NCI-H446 treated with DMSO at 0.1 percent for 48 hours (cell line): ENCODE measurements at regions not wholly inside any gene's neighbourhood (a gene's known extent, or its start where the extent isn't known, plus 50 kb on each side); places are given as distances from the start of the nearest gene placed in this dataset.
"Not testable (repeated sequence)": the region's sequence is repeated elsewhere in the genome, so short reads cannot be mapped to it uniquely, and the experiment has no call there.

ENCODE experiments used
- DNase-seq: peaks from one replicate; lab custom pipeline; 2025; lab: John Stamatoyannopoulos, UW

GRCh38 chr16:6728381-6728780 is 604.3 kb upstream of the RBFOX1 start:
- DNase-seq = no peak

GRCh38 chr16:6726621-6727020 is 606.0 kb upstream of the RBFOX1 start:
- DNase-seq = no peak

GRCh38 chr16:6725634-6726331 is 606.9 kb upstream of the RBFOX1 start:
- DNase-seq = no peak

GRCh38 chr16:6725206-6725605 is 607.4 kb upstream of the RBFOX1 start:
- DNase-seq = not testable (repeated sequence)

- no peak for DNase-seq
These were observed 609.9 kb upstream of the RBFOX1 start for GRCh38 chr16:6722786-6723185.

DNA sequence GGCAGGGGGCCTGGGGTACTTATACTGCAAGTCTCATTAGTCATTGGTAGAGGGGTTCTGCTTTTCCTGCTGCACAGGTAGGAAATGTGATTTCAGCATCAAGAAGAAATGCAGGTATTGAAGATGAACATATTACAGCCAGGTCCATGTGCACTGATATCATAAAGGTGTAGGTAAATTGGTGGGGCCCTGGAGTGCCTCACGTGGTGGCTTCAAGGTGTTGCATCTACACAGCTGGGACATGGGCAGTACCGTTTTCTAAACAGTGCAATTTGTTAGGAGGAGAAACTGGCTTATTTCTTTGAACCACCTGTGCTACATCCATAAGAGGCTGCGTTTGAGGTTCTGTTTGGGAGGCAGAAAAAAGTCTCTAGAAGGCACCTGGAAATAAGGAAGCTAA is 618.1 kb upstream of the RBFOX1 start:
- no peak for DNase-seq

DNA sequence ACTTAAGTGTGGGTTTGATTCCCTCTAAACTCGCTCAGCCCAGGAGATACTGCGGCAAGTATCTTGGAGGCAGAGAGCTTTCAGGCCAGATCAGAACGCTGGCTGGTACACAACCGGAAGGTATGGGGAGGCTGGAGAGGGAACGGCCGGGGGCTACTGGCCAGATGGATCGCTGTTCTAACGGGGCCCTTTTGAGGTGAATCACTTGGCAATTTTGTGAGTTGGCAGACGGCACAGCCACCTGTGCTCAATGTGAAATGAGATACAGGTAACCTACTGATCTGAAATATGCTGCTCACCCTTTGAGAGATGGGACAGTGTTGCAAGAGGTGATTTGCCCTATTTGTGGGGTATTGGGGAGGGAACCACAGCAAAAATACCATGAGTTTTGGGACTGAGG is 622.9 kb upstream of the RBFOX1 start:
- no peak for DNase-seq

DNA sequence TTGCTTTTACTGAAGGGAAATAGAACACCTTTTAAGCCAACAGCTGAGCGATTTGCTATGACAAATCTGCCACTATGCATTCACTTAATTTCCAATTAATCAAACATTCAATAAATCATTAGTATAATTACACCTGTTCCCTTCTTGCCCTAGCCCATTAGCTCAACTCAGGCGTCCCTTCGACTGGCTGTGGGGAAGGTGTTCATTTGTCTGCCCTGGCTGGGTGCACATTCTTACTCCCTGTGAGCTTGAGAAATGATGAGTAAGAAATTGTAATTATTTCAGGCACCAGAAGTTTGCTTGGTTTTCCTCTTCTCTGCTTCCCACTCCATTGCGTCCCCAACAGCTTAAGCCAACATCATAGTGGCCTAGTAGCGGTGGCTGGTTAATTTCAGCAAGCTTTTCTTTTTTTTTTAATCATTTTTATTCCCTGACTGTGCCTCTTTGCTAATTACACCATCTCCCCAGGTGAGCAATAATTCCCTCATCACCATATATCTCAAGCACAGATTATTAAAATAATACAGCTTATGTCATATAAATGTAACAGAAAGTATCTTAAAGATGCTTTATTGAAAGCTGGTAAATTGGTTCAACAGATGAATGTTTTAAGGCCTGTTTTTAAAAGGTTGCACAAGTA is 623.9 kb upstream of the RBFOX1 start:
- no peak for DNase-seq

GRCh38 chr16:6704306-6704930 is 628.2 kb upstream of the RBFOX1 start:
- DNase-seq = no peak

DNA sequence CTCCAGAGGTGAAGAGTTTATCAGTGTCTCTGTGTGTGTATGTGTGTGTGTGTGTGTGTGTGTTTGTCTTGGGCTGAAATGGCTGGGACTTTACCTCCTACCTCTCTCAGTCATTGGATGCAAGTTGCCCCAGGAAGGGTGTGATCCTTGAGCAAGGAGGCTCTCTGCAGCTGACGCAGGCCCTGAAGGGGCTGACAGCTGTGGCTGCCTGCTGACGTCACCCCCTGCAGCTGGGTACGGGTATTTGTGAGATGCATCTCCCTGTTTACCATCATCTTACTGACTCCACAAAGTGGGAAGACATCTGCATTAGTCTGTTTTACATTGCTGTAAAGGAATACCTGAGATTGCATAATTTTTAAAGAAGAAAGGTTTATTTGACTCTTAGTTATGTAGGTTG is 631.5 kb upstream of the RBFOX1 start:
- DNase-seq = no peak

GRCh38 chr16:6698548-6698947 is 634.1 kb upstream of the RBFOX1 start:
- DNase-seq = no peak

DNA sequence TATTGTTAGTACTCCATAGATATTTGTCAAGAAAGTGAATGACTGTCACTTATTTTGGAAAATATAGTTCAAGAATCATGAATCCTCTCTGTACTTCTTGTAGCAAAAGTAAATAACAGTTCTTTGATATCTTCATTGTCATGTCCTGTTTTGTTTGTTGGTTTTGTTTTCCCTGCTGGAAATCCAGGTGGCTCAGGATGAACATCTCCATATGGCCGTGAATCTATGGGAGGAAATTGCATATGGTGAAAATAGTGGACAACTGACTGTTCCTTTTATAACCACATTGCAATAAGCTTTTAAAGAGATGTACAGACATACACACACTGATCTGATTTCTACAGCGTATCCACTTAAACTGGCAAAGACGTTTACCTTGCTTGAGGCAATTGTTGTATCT is 637.0 kb upstream of the RBFOX1 start:
- no peak for DNase-seq

DNA sequence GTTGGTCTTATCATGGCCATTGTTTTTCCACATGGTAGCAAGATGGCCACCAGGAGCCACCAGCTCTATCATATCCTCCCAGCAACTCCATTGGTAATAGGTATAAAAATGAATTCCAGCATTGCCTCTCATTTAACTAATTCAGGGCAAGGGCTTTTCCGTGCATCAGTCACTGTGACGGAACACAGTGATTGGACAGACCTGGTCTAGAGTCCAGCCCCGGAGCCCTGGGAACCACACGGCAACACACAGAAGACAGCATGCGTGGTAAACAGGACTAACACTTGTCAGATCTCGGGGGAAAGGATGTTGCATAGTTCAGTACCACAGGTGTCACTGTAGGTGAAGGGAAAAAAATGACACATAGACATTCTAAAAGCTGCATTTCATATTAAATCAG is 638.0 kb upstream of the RBFOX1 start:
- DNase-seq = no peak

DNA sequence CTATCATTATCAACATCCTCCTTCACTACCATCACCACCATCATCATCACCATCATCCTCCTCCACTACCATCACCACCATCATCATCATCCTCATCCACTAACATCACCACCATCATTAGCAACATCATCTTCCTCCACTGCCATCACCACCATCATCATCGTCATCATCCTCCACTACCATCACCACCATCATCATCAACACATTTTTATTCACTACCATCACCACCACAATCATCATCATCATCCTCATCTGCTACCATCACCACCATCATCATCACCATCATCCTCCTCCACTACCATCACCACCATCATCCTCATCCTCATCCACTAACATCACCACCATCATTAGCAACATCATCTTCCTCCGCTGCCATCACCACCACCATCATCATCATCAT is 639.2 kb upstream of the RBFOX1 start:
- not testable (repeated sequence) for DNase-seq

GRCh38 chr16:6692874-6693273 is 639.8 kb upstream of the RBFOX1 start:
- no peak for DNase-seq

GRCh38 chr16:6690741-6691140 is 641.9 kb upstream of the RBFOX1 start:
- no peak for DNase-seq

DNA sequence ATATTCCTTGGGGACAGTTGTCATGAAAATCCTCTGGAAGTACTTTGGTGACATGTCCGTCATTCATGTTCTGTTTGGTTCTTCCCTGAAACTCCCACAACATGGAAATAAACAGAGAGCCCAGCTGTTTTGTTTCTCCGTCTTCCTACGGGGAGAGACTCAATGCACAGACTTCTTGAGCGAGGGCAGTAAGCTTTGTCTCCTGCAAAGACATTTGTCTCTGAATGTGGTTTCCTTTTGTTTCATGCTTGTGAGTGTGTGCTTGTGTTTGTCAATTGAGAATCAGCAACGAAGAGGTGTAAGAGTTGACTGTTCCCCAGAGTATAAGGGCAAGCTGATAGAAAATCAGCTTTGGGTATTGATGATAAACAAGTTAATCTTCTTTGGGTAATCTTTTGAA is 643.0 kb upstream of the RBFOX1 start:
- DNase-seq = no peak

DNA sequence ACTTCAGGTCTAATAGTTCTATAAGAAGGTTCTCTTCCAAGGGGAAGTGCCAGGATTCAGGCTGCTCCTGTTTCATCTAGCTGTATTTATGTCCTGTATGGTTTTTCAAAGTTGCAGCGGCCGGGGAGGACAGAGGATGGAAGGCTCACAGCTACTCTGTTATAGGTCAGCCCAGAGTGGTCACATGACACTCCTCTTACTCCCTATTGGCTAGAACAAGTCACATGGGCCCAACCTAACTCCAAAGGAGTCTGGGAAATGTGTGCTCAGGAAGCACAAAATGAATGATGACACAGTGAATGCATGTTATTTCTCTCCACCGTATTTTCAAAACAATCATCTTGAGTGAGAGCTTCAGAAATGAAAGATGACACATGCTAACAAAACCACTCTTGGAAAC is 645.1 kb upstream of the RBFOX1 start:
- DNase-seq = no peak

DNA sequence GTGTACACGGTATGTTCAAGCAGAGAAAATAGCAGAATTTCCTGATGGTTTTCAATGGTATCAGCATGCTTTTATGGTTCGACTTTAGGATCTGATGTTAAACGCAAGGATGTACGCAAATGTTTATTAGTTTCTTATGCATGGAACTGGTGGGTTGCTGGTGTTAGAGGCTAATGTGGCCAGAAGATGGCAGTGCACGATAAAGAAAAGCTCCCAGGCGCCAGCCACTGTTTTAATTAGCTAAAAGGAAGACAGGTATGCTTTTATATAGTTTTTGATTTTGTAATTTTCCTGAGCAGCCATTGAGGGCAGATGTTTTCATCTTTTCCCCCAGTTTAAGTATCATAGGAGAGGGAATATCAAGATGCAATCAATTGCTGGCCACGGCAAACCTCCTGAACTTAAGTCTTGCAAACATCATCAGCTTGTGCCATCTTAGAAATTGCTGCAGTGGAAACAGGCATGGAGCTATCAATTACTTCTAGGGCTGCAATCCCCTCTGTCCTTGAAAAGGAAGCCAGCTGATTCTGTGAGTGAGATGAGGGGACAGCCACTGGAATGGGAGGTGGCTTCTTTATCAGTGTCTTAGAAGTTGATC is 648.5 kb upstream of the RBFOX1 start:
- DNase-seq = no peak

DNA sequence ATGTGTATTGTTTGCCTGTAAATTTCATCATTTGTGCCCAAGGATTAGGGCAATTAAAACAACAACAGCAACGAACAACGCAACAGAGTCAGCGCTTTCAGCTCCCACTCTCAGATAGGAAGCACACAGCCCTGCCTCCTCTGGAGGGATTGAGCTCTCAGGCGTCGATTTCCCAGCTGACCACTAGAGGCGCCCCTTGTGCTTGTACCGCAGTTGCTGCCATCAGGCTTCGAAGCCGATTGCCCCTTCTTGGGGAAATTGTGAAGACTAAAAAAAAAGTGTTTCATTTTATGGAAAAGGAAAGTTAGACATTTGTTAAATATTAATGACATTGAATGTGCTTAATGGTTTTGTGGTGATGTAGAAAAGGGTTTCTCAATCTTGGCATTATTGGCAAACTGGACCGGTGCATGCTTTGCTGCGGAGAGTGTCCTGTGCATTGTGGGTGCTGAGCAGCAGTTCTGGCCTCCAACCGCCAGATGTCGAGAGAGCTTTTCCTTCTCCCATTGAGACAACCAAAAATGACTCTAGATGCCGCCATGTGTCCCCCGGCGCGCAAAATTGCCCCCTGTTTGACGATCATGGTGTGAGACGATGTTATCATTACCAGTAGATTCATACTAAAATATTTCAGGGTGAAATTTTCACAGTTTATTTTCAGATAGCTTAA is 650.4 kb upstream of the RBFOX1 start:
- DNase-seq = no peak

GRCh38 chr16:6678586-6678985 is 654.1 kb upstream of the RBFOX1 start:
- no peak for DNase-seq

GRCh38 chr16:6674071-6674470 is 658.6 kb upstream of the RBFOX1 start:
- DNase-seq = no peak

- DNase-seq = no peak
These were observed 660.1 kb upstream of the RBFOX1 start for GRCh38 chr16:6672507-6672906.
